GM23338 (cell line): ENCODE measurements at regions not wholly inside any gene's neighbourhood (a gene's known extent, or its start where the extent isn't known, plus 50 kb on each side); places are given as distances from the start of the nearest gene placed in this dataset.

Experiments
- CREB1 ChIP-seq: fragments of 250-450 bp; sonication (Bioruptor Pico); IDR thresholded peaks from 2 replicates; pipeline ENCODE4 v1.5.0; 2020; ENCODE audit warnings: low read depth, mild to moderate bottlenecking, moderate library complexity
- CTCF ChIP-seq, 2 experiments: fragments of 200-600 bp in 1 of 2; sonication (generic) in 1 of 2; conservative IDR thresholded peaks; 2 replicates each; pipeline versions ENCODE4 v1.5.1 to v1.6.1; 2016 to 2017; ENCODE audit warnings: antibody characterized with exemption in 2 of 2, low read depth in 2 of 2, mild to moderate bottlenecking in 2 of 2, moderate library complexity in 1 of 2
- ETS1 ChIP-seq: IDR thresholded peaks from 2 replicates; pipeline ENCODE4 v1.6.1; 2016; ENCODE audit warnings: antibody characterized with exemption
- EZH2 ChIP-seq: fragments of 200-600 bp; sonication (generic); IDR thresholded peaks from one replicate; pipeline ENCODE4 v1.8.0; 2017; ENCODE audit warnings: antibody characterized with exemption, mild to moderate bottlenecking, low read depth; ENCODE audit not compliant: unreplicated experiment
- EZH2phosphoT487 ChIP-seq: fragments of 200-600 bp; sonication (generic); IDR thresholded peaks from one replicate; pipeline ENCODE4 v1.8.1; 2018; ENCODE audit warnings: antibody characterized with exemption; ENCODE audit not compliant: unreplicated experiment
- JUNB ChIP-seq: IDR thresholded peaks from one replicate; pipeline ENCODE4 v1.6.1; 2016; ENCODE audit warnings: antibody characterized with exemption; ENCODE audit not compliant: unreplicated experiment
- NANOG ChIP-seq: IDR thresholded peaks from 2 replicates; pipeline ENCODE4 v1.6.1; 2016; ENCODE audit warnings: antibody characterized with exemption, borderline replicate concordance
- POLR2AphosphoS5 ChIP-seq: IDR thresholded peaks from 2 replicates; pipeline ENCODE4 v1.6.1; 2016; ENCODE audit warnings: antibody characterized with exemption, low read depth
- REST ChIP-seq: IDR thresholded peaks from one replicate; pipeline ENCODE4 v1.6.1; 2018; ENCODE audit warnings: antibody characterized with exemption; ENCODE audit not compliant: unreplicated experiment
- STAT1 ChIP-seq: IDR thresholded peaks from one replicate; pipeline ENCODE4 v1.6.1; 2016; ENCODE audit warnings: antibody characterized with exemption; ENCODE audit not compliant: unreplicated experiment
- ZNF114 ChIP-seq: fragments of 250-450 bp; sonication (Bioruptor Pico); IDR thresholded peaks from 2 replicates; pipeline ENCODE4 v1.5.0; 2020; ENCODE audit warnings: mild to moderate bottlenecking, moderate library complexity
- ZNF331 ChIP-seq: fragments of 250-450 bp; sonication (Bioruptor Pico); IDR thresholded peaks from 2 replicates; pipeline ENCODE4 v1.5.0; 2020; ENCODE audit warnings: low read depth, mild to moderate bottlenecking, moderate library complexity
- ZNF462 ChIP-seq: fragments of 250-450 bp; sonication (Bioruptor Pico); IDR thresholded peaks from 2 replicates; pipeline ENCODE4 v1.5.0; 2020; ENCODE audit warnings: mild to moderate bottlenecking, moderate library complexity

DNA sequence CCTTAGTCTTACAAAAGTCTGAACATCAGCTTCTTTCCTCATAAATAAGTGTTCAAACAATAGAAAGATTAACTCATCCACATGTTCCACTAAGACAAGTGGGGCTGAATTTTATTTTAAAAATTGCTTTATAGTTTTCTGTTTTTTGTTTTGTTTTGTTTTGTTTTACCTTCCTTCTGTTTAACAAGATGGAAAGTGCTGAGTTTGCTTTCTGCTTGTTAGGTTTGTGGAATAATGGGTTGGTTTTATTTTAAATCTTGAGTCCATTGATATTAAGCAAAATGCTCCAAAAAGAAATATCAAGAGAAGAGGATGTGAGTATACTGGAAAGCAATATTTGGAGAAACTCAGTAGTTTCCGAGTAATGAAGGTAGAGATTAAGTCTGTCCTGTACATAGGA, 458.7 kb downstream of the FAT4 start:
- TF ChIP-seq REST, result no peak
- TF ChIP-seq CTCF (conservative IDR thresholded peaks at IDR 0.05; ENCODE audit: low read depth in 2 of 2), result no peak
- no peak for TF ChIP-seq EZH2phosphoT487
- no peak for TF ChIP-seq POLR2AphosphoS5
- no peak for TF ChIP-seq EZH2
- TF ChIP-seq CREB1 (CRISPR knock-in tag), result no peak
- no peak for TF ChIP-seq JUNB
- TF ChIP-seq NANOG, result no peak
- TF ChIP-seq ZNF462 (CRISPR knock-in tag), result no peak
- no peak for TF ChIP-seq ZNF114 (CRISPR knock-in tag)
- no peak for TF ChIP-seq ETS1
- TF ChIP-seq STAT1, result no peak
- TF ChIP-seq ZNF331 (CRISPR knock-in tag), result no peak
